Omental fat pad (tissue), 3 donors: ENCODE measurements at regions not wholly inside any gene's neighbourhood (a gene's known extent, or its start where the extent isn't known, plus 50 kb on each side); places are given as distances from the start of the nearest gene placed in this dataset.

Experiments used
- ATAC-seq: fragments of 150-250 bp; one replicate; pipeline ENCODE4 v1.9.1; 2016; ENCODE audit warnings: mild to moderate bottlenecking, moderate library complexity; ENCODE audit not compliant: low FRiP score
- DNase-seq: peaks from one replicate; pipeline ENCODE4 v3.0.0-alpha.2; 2019; ENCODE audit warnings: low spot score
- CTCF ChIP-seq, 3 donors: fragments of 450-650 bp; IDR thresholded peaks; one replicate each; pipeline ENCODE4 v1.5.1; 2016 to 2017; ENCODE audit warnings: antibody characterized with exemption in 3 of 3, mild to moderate bottlenecking in 3 of 3, moderate library complexity in 2 of 3

GRCh38 chr4:18314731-18315130 is 293.2 kb upstream of the LCORL start:
- ATAC-seq (no peak), DNase-seq (no peak)
- no peak for TF ChIP-seq CTCF (IDR thresholded peaks at IDR 0.05)

GRCh38 chr4:18297684-18298083 is 276.1 kb upstream of the LCORL start:
- no peak for TF ChIP-seq CTCF (IDR thresholded peaks at IDR 0.05)
- no peak for DNase-seq
- no peak for ATAC-seq

GRCh38 chr4:18296411-18296810 is 274.9 kb upstream of the LCORL start:
- DNase-seq: no peak
- no peak for ATAC-seq
- TF ChIP-seq CTCF (IDR thresholded peaks at IDR 0.05): no peak

- TF ChIP-seq CTCF (IDR thresholded peaks at IDR 0.05): no peak
- ATAC-seq: no peak
- DNase-seq: no peak
Measured at GRCh38 chr4:18294846-18295245, 273.3 kb upstream of the LCORL start.

GRCh38 chr4:18294021-18294420 is 272.5 kb upstream of the LCORL start:
- DNase-seq: no peak
- no peak for ATAC-seq
- no peak for TF ChIP-seq CTCF (IDR thresholded peaks at IDR 0.05)

GRCh38 chr4:18292411-18292810 is 270.9 kb upstream of the LCORL start:
- ATAC-seq (no peak), DNase-seq (no peak)
- no peak for TF ChIP-seq CTCF (IDR thresholded peaks at IDR 0.05)

- DNase-seq (no peak), ATAC-seq (no peak)
- no peak for TF ChIP-seq CTCF (IDR thresholded peaks at IDR 0.05)
Measured at GRCh38 chr4:18291981-18292380, 270.4 kb upstream of the LCORL start.
